Natural killer cell (primary cell): ENCODE measurements at regions not wholly inside any gene's neighbourhood (a gene's known extent, or its start where the extent isn't known, plus 50 kb on each side); places are given as distances from the start of the nearest gene placed in this dataset.

Experiments used
- ATAC-seq, 3 donors: fragments of 150-1000 bp in 2 of 3; fragments of 200-7000 bp in 1 of 3; cut with Tn5 transposase; 1 replicate in 1 of 3; 2 replicates in 2 of 3; pipeline ENCODE4 v1.10.0; 2021; ENCODE audit warnings: mild to moderate bottlenecking in 2 of 3, moderate library complexity in 2 of 3
- DNase-seq, 2 donors: peaks; one replicate each; pipeline versions ENCODE4 v3.0.0 to v3.0.0-alpha.2; 2013 to 2021; ENCODE audit warnings: mixed read lengths in 1 of 2
- H3K27ac ChIP-seq: one replicate; pipeline ENCODE4 v1.5.1; 2013; ENCODE audit warnings: mild to moderate bottlenecking, low read length
- H3K27me3 ChIP-seq: one replicate; pipeline ENCODE4 v1.6.1; 2013; ENCODE audit warnings: low read length; ENCODE audit not compliant: control insufficient read depth, insufficient read depth
- H3K36me3 ChIP-seq: one replicate; pipeline ENCODE4 v1.6.1; 2013; ENCODE audit warnings: low read length; ENCODE audit not compliant: control insufficient read depth, insufficient read depth
- H3K4me1 ChIP-seq: one replicate; pipeline ENCODE4 v1.6.1; 2013; ENCODE audit warnings: low read length; ENCODE audit not compliant: control insufficient read depth, insufficient read depth
- H3K4me3 ChIP-seq: one replicate; pipeline ENCODE4 v1.5.1; 2013; ENCODE audit warnings: low read length
- H3K9me3 ChIP-seq: one replicate; pipeline ENCODE4 v1.6.1; 2013; ENCODE audit warnings: low read length; ENCODE audit not compliant: control insufficient read depth, insufficient read depth
- H3K27ac Mint-ChIP-seq, 2 donors: one replicate each; pipeline ENCODE4 v1.8.0; 2022; ENCODE audit warnings: mild to moderate bottlenecking in 2 of 2, mixed read lengths in 2 of 2, moderate library complexity in 1 of 2
- H3K27me3 Mint-ChIP-seq, 2 donors: one replicate each; pipeline ENCODE4 v1.8.0; 2022; ENCODE audit warnings: low read depth in 2 of 2, mixed read lengths in 2 of 2
- H3K36me3 Mint-ChIP-seq: one replicate; pipeline ENCODE4 v1.8.0; 2022; ENCODE audit warnings: mixed read lengths
- H3K4me1 Mint-ChIP-seq, 2 donors: one replicate each; pipeline ENCODE4 v1.8.0; 2022; ENCODE audit warnings: mixed read lengths in 2 of 2
- H3K4me3 Mint-ChIP-seq: one replicate; pipeline ENCODE4 v1.8.0; 2022; ENCODE audit warnings: mild to moderate bottlenecking, moderate library complexity, mixed read lengths
- H3K9me3 Mint-ChIP-seq, 2 donors: one replicate each; pipeline ENCODE4 v1.8.0; 2022; ENCODE audit warnings: mixed read lengths in 2 of 2
- CTCF ChIP-seq: fragments of 200-600 bp; IDR thresholded peaks from one replicate; pipeline ENCODE4 v1.8.0; 2022; ENCODE audit warnings: antibody characterized with exemption
- WGBS: methylation state at CpG from one replicate; pipeline ENCODE4 v1.1.7; 2013; ENCODE audit warnings: missing lambda C conversion rate; ENCODE audit not compliant: insufficient coverage; 5-methylcytosine and 5-hydroxymethylcytosine counted together
- intact Hi-C: fragments of 100-400 bp; cut with micrococcal nuclease; formaldehyde crosslinking; loops from one replicate; pipeline ENCODE4 v1.14.2; 2022

- no peaks in the 10 kb centered on the region for H3K36me3 Mint-ChIP-seq
- no peaks in the 10 kb centered on the region for H3K9me3 Mint-ChIP-seq
- Histone ChIP-seq H3K36me3 (no peaks in the 10 kb centered on the region), H3K4me3 (no peak overlapping the region), H3K4me1 (peaks cover 18% of the 10 kb centered on the region), H3K27ac (no peak overlapping the region), H3K27me3 (peaks cover 6% of the 10 kb centered on the region), H3K9me3 (no peaks in the 10 kb centered on the region)
- no peak for TF ChIP-seq CTCF
- 36% methylated on average over 22 of the region's 31 CpGs for WGBS
- H3K27me3 Mint-ChIP-seq = peaks cover 45 to 46% of the 10 kb centered on the region in 2 donors
- DNase-seq = peak in 1 of 2 donors; percentile 78
- no peak overlapping the region for H3K27ac Mint-ChIP-seq
- peaks cover 7 to 22% of the 10 kb centered on the region in 2 donors for H3K4me1 Mint-ChIP-seq
- ATAC-seq = peak in 2 of 3 donors; percentile 15 to 25
- H3K4me3 Mint-ChIP-seq = peak overlapping the region; percentile 84
- intact Hi-C loops = no loop called here
These were observed 52.4 kb upstream of the TRIM2 start for GRCh38 chr4:153151535-153152455.

GRCh38 chr4:153152501-153153338 lies 51.5 kb upstream of the TRIM2 start:
- Histone ChIP-seq H3K27me3 (peaks cover 6% of the 10 kb centered on the region), H3K4me3 (peak overlapping the region; percentile 21), H3K4me1 (peaks cover 18% of the 10 kb centered on the region), H3K9me3 (no peaks in the 10 kb centered on the region), H3K36me3 (no peaks in the 10 kb centered on the region), H3K27ac (no peak overlapping the region)
- peak overlapping the region; percentile 84 for H3K4me3 Mint-ChIP-seq
- peak; percentile 21 to 43 (median 34) for ATAC-seq
- H3K36me3 Mint-ChIP-seq = no peaks in the 10 kb centered on the region
- no peaks in the 10 kb centered on the region for H3K9me3 Mint-ChIP-seq
- no peak for TF ChIP-seq CTCF
- intact Hi-C loops = no loop called here
- no peak overlapping the region for H3K27ac Mint-ChIP-seq
- peak in 1 of 2 donors; percentile 72 for DNase-seq
- peaks cover 7 to 22% of the 10 kb centered on the region in 2 donors for H3K4me1 Mint-ChIP-seq
- 4% methylated on average over 44 of the region's 44 CpGs for WGBS
- H3K27me3 Mint-ChIP-seq = peaks cover 45 to 52% of the 10 kb centered on the region in 2 donors

GRCh38 chr4:153153339-153153871 lies 50.8 kb upstream of the TRIM2 start:
- H3K4me3 ChIP-seq = peak overlapping the region; percentile 21
- no peaks in the 10 kb centered on the region for H3K36me3 ChIP-seq
- Mint-ChIP-seq H3K4me1 (peaks cover 7 to 22% of the 10 kb centered on the region in 2 donors), H3K27me3 (peaks cover 47 to 59% of the 10 kb centered on the region in 2 donors), H3K4me3 (peak overlapping the region; percentile 84), H3K36me3 (no peaks in the 10 kb centered on the region), H3K9me3 (no peaks in the 10 kb centered on the region), H3K27ac (no peak overlapping the region)
- DNase-seq (peak in 1 of 2 donors; percentile 88), ATAC-seq (peak; percentile 69 to 87 (median 70))
- no peak for TF ChIP-seq CTCF
- no peak overlapping the region for H3K27ac ChIP-seq
- no peaks in the 10 kb centered on the region for H3K9me3 ChIP-seq
- H3K27me3 ChIP-seq = peaks cover 6% of the 10 kb centered on the region
- intact Hi-C loops = no loop called here
- H3K4me1 ChIP-seq = peaks cover 18% of the 10 kb centered on the region
- under 1% methylated on average over 53 of the region's 56 CpGs for WGBS
